Fibroblast of the conjunctiva (primary cell): ENCODE measurements at regions not wholly inside any gene's neighbourhood (a gene's known extent, or its start where the extent isn't known, plus 50 kb on each side); places are given as distances from the start of the nearest gene placed in this dataset.

Experiments used
- DNase-seq: peaks from one replicate; pipeline ENCODE4 v3.0.0-alpha.2; 2010; ENCODE audit warnings: low read depth

DNA sequence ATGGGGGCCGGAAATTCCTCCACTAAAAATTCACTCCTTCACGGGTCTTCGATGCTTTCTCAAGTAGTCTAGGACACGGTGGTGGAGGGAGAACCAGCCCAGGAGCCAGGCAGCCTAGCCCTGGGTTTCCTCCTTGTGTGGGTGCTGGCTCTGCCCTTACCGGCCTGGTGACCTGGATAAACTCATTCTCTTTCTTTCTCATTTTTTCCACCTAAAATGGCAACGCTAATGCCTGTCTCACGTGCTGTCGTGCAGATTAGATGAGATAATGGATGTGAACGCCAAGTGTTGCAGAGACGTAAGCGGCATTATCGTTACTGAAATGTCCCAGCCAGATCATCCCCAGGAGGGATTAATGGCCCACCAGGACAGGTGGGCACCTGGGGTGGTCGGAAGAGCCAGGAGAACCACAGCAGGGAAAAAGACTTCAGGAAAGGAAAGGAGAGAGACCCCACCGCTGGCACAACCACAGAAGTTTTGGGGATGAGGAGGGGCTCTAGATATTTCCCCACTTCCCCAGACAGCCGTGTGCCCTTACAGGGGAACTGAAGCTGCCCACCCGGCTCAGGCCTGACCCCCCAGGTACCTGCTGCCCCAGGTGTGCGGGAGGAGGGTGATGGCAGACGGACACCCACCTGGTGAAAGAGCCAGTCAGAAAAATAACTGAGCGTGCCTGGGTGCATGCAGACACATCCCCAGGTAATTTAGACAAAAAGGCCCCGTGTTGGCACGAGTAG lies 100.8 kb upstream of the ASAP2 start:
- no peak for DNase-seq

DNA sequence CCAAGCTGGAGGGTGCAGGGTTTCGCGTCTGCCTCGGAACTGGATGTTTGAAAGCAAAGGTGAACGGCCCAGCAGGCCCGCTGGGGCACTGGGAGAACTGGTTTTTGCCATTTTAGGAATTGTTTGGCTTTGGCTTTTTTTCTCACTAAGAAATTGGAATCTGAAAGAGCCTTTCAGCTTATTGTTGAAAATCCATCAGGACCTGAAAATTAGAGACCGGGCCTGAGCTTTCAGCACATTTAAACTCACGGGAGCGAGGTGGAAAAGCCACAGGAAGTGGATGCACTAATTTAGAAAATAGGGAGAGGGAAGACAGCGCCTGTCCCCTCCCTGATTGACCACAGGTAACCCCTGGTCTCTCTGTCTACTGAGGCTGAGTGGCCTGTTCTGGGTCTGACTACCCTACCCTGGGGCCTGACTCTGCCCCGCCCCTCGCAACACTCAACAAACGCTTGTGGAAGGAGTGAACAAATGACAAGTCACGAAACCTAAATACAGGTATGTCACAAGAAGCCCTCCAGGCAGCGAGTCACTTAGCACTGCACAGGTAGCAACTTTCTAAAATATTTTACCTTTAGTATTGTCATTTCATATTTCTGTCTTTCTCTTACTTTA lies 100.3 kb upstream of the MBOAT2 start:
- DNase-seq = no peak

DNA sequence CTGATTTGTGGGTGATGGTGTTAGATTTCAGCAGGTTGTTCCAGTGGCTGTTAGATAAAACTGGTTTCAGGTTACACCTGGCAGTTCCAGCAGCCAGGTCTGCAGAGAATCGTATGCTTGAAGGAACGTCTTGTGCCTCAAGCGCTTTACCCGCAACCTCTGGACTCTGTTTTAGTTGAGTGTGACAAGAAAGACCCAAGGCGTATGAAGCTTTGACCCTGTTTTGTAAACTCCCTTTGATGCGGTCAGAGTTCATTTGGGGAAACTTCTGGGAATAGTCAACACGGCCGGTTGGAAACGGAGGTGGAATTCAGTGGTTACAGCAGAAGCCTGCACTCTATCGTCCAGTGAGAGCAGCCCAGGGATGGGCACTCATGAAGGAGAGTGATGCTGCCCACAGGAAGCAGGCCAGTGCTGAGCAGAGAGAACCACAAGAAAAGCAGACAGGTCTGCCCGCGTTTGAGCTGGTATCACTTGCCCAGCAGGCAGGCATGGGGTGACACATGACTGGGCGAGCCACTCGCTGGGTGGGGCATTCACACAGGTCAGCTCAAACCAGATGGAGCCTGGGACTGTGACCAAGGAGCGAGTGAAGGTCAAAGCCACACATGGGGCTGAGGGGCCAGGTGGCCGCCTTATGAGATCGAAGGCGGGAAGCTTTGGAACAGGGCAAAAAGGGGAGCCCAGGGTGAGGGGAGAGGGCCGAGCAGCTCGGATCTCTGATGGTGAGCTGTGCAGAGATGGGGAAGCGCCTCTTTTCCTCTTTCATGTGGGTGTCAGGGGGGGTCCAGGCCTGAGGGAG lies 99.6 kb upstream of the MBOAT2 start:
- DNase-seq = no peak

GRCh38 chr2:9101763-9102425 lies 98.4 kb upstream of the MBOAT2 start:
- no peak for DNase-seq

- DNase-seq = no peak
Measured at GRCh38 chr2:9100080-9100876, 96.8 kb upstream of the MBOAT2 start.

DNA sequence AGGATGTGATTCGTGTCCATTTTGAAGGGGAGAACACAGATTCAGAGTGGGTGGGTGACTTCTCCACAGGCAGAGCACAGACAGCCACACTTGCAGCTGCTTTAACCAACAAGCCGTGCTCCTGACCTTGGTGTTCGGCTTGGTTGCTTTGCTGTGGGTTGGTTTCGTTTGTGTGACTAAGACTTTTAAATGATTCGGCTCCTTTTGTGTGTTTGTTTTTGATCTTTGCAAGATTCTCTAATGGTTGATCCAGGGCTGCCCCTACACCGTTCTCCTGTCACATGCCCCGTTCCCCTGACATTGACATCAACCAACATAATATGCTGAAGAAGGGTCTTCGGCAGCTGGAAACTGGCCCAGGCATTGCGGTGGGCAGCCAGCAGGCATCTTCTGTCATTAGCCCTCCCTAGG lies 95.9 kb upstream of the MBOAT2 start:
- no peak for DNase-seq

DNA sequence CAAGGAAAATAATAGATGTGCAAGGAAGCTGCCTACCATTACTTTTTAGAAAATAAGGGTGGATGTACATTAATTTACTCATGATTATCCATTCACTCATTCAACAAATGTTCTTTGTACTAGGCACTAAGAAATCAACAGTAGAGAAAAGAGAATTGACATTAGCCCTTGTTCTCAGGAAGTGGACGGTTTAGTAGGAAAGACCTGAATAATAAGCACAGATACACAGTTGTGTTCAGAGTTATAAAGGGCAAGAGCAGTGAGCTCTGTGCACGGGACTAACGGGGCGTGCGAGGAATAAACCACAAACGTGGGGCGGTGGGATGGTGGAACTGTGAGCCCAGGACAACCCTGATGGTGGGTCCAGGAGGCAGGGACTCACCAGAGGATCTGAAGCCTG lies 94.4 kb upstream of the MBOAT2 start:
- DNase-seq = no peak

GRCh38 chr2:9097239-9097638 lies 93.8 kb upstream of the MBOAT2 start:
- no peak for DNase-seq

DNA sequence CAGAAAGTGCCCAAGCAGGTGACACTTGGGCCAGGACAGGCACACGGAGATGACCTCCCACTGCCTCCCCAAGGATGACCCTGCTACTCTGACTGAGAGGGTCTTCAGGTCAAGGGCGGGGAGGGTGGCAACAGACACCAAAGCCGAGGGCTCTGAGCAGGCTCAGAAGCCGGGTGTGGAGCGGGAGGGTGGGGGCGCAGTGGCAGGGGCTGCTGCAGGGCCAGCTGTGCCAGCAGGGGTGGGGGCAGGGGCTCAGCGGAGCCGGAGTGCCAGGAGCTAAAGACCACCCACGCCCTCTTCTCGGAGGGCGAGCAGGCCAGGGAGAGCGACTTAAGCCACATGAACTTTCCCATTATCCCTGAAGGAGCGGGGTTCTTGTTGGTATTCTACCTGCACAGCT lies 93.3 kb upstream of the MBOAT2 start:
- no peak for DNase-seq

GRCh38 chr2:9095690-9096089 lies 92.2 kb upstream of the MBOAT2 start:
- peak; percentile 29 for DNase-seq

GRCh38 chr2:9095226-9095625 lies 91.7 kb upstream of the MBOAT2 start:
- DNase-seq = no peak

DNA sequence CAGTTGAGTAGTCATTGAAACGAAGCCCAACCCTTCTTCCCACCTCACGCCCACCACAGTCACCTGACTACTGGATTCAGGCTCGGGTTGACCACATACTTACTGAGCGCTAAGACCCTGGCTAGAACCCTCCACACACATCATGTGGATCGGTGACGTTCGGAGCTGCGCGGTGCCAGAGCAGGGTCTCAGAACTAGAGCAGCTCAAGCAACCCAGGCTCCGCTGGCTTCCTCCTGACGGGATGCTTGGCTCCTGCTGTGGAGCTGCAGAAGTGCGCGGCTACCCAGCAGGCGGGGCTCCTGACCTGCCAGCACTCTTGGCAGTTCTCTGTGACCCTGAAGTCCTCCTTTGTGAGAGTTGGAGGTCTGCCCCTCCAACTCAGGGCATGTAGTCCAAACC lies 90.6 kb upstream of the MBOAT2 start:
- no peak for DNase-seq

- DNase-seq = no peak
Measured at GRCh38 chr2:9093324-9093723, 89.8 kb upstream of the MBOAT2 start.

DNA sequence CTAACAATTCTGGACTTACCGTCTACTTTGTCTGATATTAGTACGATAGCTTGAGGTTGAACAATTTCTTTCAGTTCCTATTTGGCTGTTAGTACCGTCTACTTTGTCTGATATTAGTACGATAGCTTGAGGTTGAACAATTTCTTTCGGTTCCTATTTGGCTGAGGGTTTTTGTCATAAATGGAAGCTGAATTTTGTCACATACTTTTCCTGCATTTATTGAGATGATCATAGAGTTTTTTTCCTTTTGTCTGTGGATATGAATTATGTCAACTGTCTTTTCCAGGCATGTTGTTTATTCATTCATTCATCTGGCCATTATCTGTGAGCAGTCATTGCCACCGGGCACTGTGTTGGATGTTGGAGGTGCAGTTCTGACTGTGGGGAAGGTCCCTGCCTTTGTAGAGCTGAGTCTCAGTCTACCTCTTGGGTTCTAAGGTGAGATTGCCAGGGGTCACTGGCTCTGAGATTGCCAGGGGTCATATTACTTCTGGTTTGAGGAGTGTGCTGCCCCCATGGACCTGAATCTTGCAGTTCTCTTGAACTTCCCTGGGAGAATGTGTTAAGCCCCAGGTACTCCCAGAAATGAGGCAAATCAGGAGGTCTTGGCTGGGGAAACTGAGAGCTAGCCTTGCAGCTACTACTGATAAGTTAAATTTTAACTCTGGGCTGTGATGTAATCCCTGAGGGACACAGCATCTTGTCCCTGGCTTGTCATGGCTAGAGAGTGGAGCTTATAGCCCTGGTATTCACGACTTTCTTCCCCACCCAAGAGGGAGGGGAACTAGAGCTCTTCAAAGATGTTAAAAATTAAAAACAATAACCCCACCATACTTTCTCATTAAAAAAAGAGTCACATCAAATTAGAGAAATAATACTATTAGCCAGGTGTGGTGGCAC lies 89.1 kb upstream of the MBOAT2 start:
- DNase-seq = no peak

DNA sequence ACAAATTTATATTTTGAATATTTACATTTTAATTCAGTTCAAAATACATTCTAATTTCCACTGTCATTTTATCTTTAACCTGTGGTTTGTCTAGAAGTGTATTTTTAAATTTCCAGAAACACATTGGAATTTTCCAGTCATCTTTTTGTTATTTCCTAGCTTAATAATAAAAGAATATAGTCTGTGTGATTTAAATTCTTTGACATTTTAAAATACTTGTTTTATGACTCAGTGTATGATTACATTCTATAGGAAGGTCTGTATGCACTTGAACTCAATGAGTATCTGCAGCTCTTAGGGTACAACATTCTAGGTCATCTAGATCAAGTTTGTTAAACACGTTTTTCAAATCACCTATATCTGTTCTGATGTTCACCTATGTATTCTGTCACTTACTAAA lies 88.3 kb upstream of the MBOAT2 start:
- no peak for DNase-seq

GRCh38 chr2:9089831-9090230 lies 86.3 kb upstream of the MBOAT2 start:
- peak; percentile 23 for DNase-seq

- no peak for DNase-seq
Measured at GRCh38 chr2:9087121-9087681, 83.7 kb upstream of the MBOAT2 start.

GRCh38 chr2:9086465-9086864 lies 83.0 kb upstream of the MBOAT2 start:
- no peak for DNase-seq

- no peak for DNase-seq
Measured at GRCh38 chr2:9085353-9085752, 81.9 kb upstream of the MBOAT2 start.

DNA sequence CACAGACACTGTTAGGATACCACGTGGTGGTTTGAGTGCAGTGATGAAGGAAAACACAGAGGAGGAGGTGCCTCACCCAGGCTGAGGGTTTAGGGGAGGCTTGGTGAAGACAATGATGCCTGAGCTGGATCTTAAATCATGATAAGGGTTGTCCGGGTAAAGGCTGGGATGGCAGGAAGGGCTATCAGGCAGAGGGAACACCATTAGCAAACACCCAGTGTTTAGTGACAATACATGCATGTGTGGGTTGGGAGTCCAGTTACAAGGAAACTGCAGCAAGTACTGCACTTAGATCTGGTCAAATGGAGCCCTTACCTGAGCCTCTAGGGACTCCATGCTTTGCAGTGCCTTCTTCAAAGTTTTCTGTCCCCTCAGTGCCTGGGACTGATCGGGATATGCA lies 79.8 kb upstream of the MBOAT2 start:
- DNase-seq = no peak
